ENCODE measurements at regions not wholly inside any gene's neighbourhood (a gene's known extent, or its start where the extent isn't known, plus 50 kb on each side); places are given as distances from the start of the nearest gene placed in this dataset.
"Not testable (repeated sequence)": the region's sequence is repeated elsewhere in the genome, so short reads cannot be mapped to it uniquely, and the experiment has no call there.

- Mint-ChIP-seq H3K4me3 (no peak overlapping the region), H3K27me3 (ENCODE audit: low read depth) (no peaks in the 10 kb centered on the region), H3K36me3 (ENCODE audit: low read depth) (no peaks in the 10 kb centered on the region), H3K9me3 (ENCODE audit: insufficient read depth) (no peaks in the 10 kb centered on the region), H3K27ac (no peak overlapping the region), H3K4me1 (ENCODE audit: low read depth) (no peaks in the 10 kb centered on the region)
- ATAC-seq (no peak), DNase-seq (no peak)
- POLR2A ChIA-PET: no interaction called here
- CTCF ChIA-PET: no interaction called here
Observed at GRCh38 chr3:81989758-81990157, 228.3 kb upstream of the GBE1 start.

GRCh38 chr3:81989274-81989673 is 227.8 kb upstream of the GBE1 start:
- ChIA-PET CTCF (no interaction called here), POLR2A (no interaction called here)
- Mint-ChIP-seq H3K27me3 (ENCODE audit: low read depth) (no peaks in the 10 kb centered on the region), H3K9me3 (ENCODE audit: insufficient read depth) (no peaks in the 10 kb centered on the region), H3K36me3 (ENCODE audit: low read depth) (no peaks in the 10 kb centered on the region), H3K4me3 (no peak overlapping the region), H3K4me1 (ENCODE audit: low read depth) (no peaks in the 10 kb centered on the region), H3K27ac (no peak overlapping the region)
- ATAC-seq (no peak), DNase-seq (no peak)

- H3K27me3 Mint-ChIP-seq (ENCODE audit: low read depth); ATAC-seq; CTCF ChIA-PET; H3K4me1 Mint-ChIP-seq (ENCODE audit: low read depth); H3K36me3 Mint-ChIP-seq (ENCODE audit: low read depth); DNase-seq; H3K4me3 Mint-ChIP-seq; H3K27ac Mint-ChIP-seq; H3K9me3 Mint-ChIP-seq (ENCODE audit: insufficient read depth): not testable (repeated sequence)
- POLR2A ChIA-PET: interaction anchor here (0.6 kb wide), 1 partner anchor 107 kb away, joined by 3 read pairs; no protein-coding TSS in a partner anchor
Observed at GRCh38 chr3:81987412-81987811, 226.0 kb upstream of the GBE1 start.

GRCh38 chr3:81985996-81986723 is 224.7 kb upstream of the GBE1 start:
- Mint-ChIP-seq H3K4me3 (no peak overlapping the region), H3K36me3 (ENCODE audit: low read depth) (no peaks in the 10 kb centered on the region), H3K27me3 (ENCODE audit: low read depth) (no peaks in the 10 kb centered on the region), H3K27ac (no peak overlapping the region), H3K4me1 (ENCODE audit: low read depth) (no peaks in the 10 kb centered on the region), H3K9me3 (ENCODE audit: insufficient read depth) (no peaks in the 10 kb centered on the region)
- ChIA-PET CTCF (no interaction called here), POLR2A (no interaction called here)
- ATAC-seq (no peak), DNase-seq (no peak)

GRCh38 chr3:81983382-81983781 is 221.9 kb upstream of the GBE1 start:
- no peak for ATAC-seq
- H3K27me3 Mint-ChIP-seq (ENCODE audit: low read depth): no peaks in the 10 kb centered on the region
- ChIA-PET CTCF (no interaction called here), POLR2A (no interaction called here)
- no peaks in the 10 kb centered on the region for H3K36me3 Mint-ChIP-seq (ENCODE audit: low read depth)
- no peaks in the 10 kb centered on the region for H3K9me3 Mint-ChIP-seq (ENCODE audit: insufficient read depth)
- DNase-seq: no peak
- no peaks in the 10 kb centered on the region for H3K4me1 Mint-ChIP-seq (ENCODE audit: low read depth)
- H3K4me3 Mint-ChIP-seq: no peak overlapping the region
- no peak overlapping the region for H3K27ac Mint-ChIP-seq

GRCh38 chr3:81980596-81981494 is 219.4 kb upstream of the GBE1 start:
- no peaks in the 10 kb centered on the region for H3K9me3 Mint-ChIP-seq (ENCODE audit: insufficient read depth)
- CTCF ChIA-PET: no interaction called here
- no peaks in the 10 kb centered on the region for H3K4me1 Mint-ChIP-seq (ENCODE audit: low read depth)
- H3K27ac Mint-ChIP-seq: no peak overlapping the region
- DNase-seq: no peak
- POLR2A ChIA-PET: no interaction called here
- no peaks in the 10 kb centered on the region for H3K27me3 Mint-ChIP-seq (ENCODE audit: low read depth)
- H3K4me3 Mint-ChIP-seq: no peak overlapping the region
- no peaks in the 10 kb centered on the region for H3K36me3 Mint-ChIP-seq (ENCODE audit: low read depth)
- ATAC-seq: no peak

- DNase-seq (no peak), ATAC-seq (no peak)
- Mint-ChIP-seq H3K4me1 (ENCODE audit: low read depth) (no peaks in the 10 kb centered on the region), H3K27ac (no peak overlapping the region), H3K4me3 (no peak overlapping the region), H3K9me3 (ENCODE audit: insufficient read depth) (no peaks in the 10 kb centered on the region), H3K36me3 (ENCODE audit: low read depth) (no peaks in the 10 kb centered on the region), H3K27me3 (ENCODE audit: low read depth) (no peaks in the 10 kb centered on the region)
- ChIA-PET POLR2A (no interaction called here), CTCF (no interaction called here)
Observed at GRCh38 chr3:81974751-81975150, 213.3 kb upstream of the GBE1 start.

GRCh38 chr3:81968658-81969057 is 207.2 kb upstream of the GBE1 start:
- Mint-ChIP-seq H3K9me3 (ENCODE audit: insufficient read depth) (no peaks in the 10 kb centered on the region), H3K4me3 (no peak overlapping the region), H3K36me3 (ENCODE audit: low read depth) (no peaks in the 10 kb centered on the region), H3K27me3 (ENCODE audit: low read depth) (no peaks in the 10 kb centered on the region), H3K27ac (no peak overlapping the region), H3K4me1 (ENCODE audit: low read depth) (no peaks in the 10 kb centered on the region)
- CTCF ChIA-PET: no interaction called here
- DNase-seq: no peak
- POLR2A ChIA-PET: no interaction called here
- ATAC-seq: no peak

GRCh38 chr3:81967393-81967792 is 205.9 kb upstream of the GBE1 start:
- Mint-ChIP-seq H3K27me3 (ENCODE audit: low read depth) (no peaks in the 10 kb centered on the region), H3K4me1 (ENCODE audit: low read depth) (no peaks in the 10 kb centered on the region), H3K4me3 (no peak overlapping the region), H3K36me3 (ENCODE audit: low read depth) (no peaks in the 10 kb centered on the region), H3K27ac (no peak overlapping the region), H3K9me3 (ENCODE audit: insufficient read depth) (no peaks in the 10 kb centered on the region)
- ATAC-seq: no peak
- no peak for DNase-seq
- ChIA-PET POLR2A (no interaction called here), CTCF (no interaction called here)

GRCh38 chr3:81965696-81966095 is 204.3 kb upstream of the GBE1 start:
- POLR2A ChIA-PET: no interaction called here
- Mint-ChIP-seq H3K27ac (no peak overlapping the region), H3K9me3 (ENCODE audit: insufficient read depth) (no peaks in the 10 kb centered on the region), H3K4me1 (ENCODE audit: low read depth) (no peaks in the 10 kb centered on the region), H3K27me3 (ENCODE audit: low read depth) (no peaks in the 10 kb centered on the region), H3K4me3 (no peak overlapping the region), H3K36me3 (ENCODE audit: low read depth) (no peaks in the 10 kb centered on the region)
- CTCF ChIA-PET: no interaction called here
- DNase-seq (no peak), ATAC-seq (no peak)

GRCh38 chr3:81962396-81962795 is 201.0 kb upstream of the GBE1 start:
- Mint-ChIP-seq H3K4me3 (no peak overlapping the region), H3K36me3 (ENCODE audit: low read depth) (no peaks in the 10 kb centered on the region), H3K27me3 (ENCODE audit: low read depth) (no peaks in the 10 kb centered on the region), H3K27ac (no peak overlapping the region), H3K4me1 (ENCODE audit: low read depth) (no peaks in the 10 kb centered on the region), H3K9me3 (ENCODE audit: insufficient read depth) (no peaks in the 10 kb centered on the region)
- CTCF ChIA-PET: no interaction called here
- ATAC-seq (no peak), DNase-seq (no peak)
- POLR2A ChIA-PET: no interaction called here

- DNase-seq (no peak), ATAC-seq (no peak)
- Mint-ChIP-seq H3K9me3 (ENCODE audit: insufficient read depth) (no peaks in the 10 kb centered on the region), H3K27me3 (ENCODE audit: low read depth) (no peaks in the 10 kb centered on the region), H3K4me1 (ENCODE audit: low read depth) (no peaks in the 10 kb centered on the region), H3K4me3 (no peak overlapping the region), H3K27ac (no peak overlapping the region), H3K36me3 (ENCODE audit: low read depth) (no peaks in the 10 kb centered on the region)
- ChIA-PET POLR2A (no interaction called here), CTCF (interaction anchor here (1.7 kb wide), 1 partner anchor 49 kb away, joined by 3 read pairs; no protein-coding TSS in a partner anchor)
Observed at GRCh38 chr3:81958972-81959640, 197.7 kb upstream of the GBE1 start.

Measured in activated CD8-positive, alpha-beta T cell treated with anti-CD3 and anti-CD28 coated beads, Interleukin-2, amount 10 ng/mL, durations not matched to agents 7 days and 5 days (primary cell).